ENCODE measurements at regions not wholly inside any gene's neighbourhood (a gene's known extent, or its start where the extent isn't known, plus 50 kb on each side); places are given as distances from the start of the nearest gene placed in this dataset.

DNA sequence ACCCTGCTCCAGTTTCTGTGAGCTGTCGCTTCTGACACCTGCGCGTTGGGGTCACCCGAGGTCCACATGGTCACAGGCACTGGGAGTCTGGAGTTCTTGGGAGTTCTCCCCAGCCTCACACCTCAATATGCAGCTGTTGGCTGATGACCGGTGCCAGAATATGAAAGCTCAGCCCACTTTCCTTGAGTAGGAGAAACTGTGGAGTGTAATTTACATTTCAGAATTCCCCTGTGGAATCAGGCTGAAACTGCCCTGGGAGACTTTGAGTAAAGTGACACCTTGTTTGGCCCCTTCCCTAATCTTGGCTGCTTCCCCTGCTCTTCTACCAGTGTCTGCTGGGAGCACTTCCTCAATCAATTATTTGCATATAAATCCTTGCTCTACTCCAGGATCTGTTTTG, 255.9 kb downstream of the NFKBIZ start:
- Histone ChIP-seq H3K4me3 (no peak overlapping the region), H3K27ac (no peak overlapping the region), H3K4me1 (replicated peaks in 1 of 2) (no peaks in the 10 kb centered on the region)
- WGBS, 10 experiments, result 80 to 100% (median 94%) methylated on average over 2 to 5 of the region's 5 CpGs; no CpG with 5 or more reads in 4 of the 10 experiments
- no peak for ATAC-seq (replicated peaks in 6 of 8)
- in situ Hi-C loops (cut with MboI; ENCODE audit: low pct_unique_long_range_greater_than_20kb in 2 of 9, low sequenced_read_pairs in 9 of 9, unreplicated experiment in 9 of 9), result no loop called here

DNA sequence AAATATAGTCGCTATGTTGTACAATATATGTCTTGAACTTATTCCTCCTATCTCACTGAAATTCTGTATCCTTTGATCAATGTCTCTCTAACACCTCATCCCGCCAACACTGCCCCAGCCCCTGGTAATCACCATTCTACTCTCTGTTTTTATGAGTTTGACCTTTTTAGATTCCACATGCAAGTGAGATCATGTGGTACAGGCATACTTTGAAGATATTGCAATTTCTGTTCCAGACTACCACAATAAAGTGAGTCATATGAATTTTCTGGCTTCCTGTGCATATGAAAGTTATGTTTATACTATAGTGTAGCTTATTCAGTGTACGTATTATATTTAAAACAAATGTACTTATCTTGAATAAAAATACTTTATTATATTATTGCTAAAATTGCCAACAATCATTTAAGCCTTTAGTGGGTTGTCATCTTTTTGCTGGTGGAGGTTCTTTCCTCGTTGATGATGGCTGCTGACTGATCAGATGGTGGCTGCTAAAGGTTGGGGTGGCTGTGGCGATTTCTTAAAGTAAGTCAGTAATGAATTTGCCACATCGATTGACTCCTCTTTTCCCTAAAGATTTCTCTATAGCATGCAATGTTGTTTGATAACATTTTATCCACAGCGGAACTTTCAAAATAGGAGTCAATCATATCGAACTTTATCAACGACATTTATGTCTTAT, 257.2 kb downstream of the NFKBIZ start:
- Histone ChIP-seq H3K4me1 (replicated peaks in 1 of 2) (no peaks in the 10 kb centered on the region), H3K4me3 (no peak overlapping the region), H3K27ac (no peak overlapping the region)
- WGBS, 10 experiments, result 57 to 90% (median 81%) methylated on average over 3 to 9 of the region's 9 CpGs
- in situ Hi-C loops (cut with MboI; ENCODE audit: low pct_unique_long_range_greater_than_20kb in 2 of 9, low sequenced_read_pairs in 9 of 9, unreplicated experiment in 9 of 9), result no loop called here
- ATAC-seq (replicated peaks in 6 of 8), result peak in 1 of 8 experiments; percentile 29

DNA sequence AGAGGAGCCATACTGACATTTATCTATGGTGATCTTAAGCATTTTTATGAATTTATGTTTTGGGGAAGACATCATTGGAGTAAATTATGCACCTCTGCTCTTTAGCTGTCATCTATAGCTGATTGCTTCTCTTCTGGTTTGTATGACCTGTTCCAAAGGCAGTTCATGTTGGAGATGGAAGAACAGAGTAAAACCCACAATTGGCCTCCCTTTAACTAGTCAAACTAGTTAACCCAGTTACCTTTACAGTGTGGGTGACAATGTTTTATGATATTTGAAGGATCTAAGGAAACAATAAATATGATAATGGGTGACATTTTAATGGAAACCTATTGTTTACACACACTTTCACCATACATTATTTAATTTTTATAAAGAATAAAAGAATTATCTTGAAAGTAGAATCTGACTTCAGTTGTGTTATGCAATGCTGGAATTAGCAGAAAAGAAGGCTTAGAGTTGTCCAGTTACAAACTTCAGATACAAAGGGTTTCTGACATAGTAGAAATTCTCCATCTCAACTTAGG, 263.5 kb downstream of the NFKBIZ start:
- Histone ChIP-seq H3K27ac (no peak overlapping the region), H3K4me3 (no peak overlapping the region), H3K4me1 (replicated peaks in 1 of 2) (no peaks in the 10 kb centered on the region)
- in situ Hi-C loops (cut with MboI; ENCODE audit: low pct_unique_long_range_greater_than_20kb in 2 of 9, low sequenced_read_pairs in 9 of 9, unreplicated experiment in 9 of 9), result no loop called here
- ATAC-seq (replicated peaks in 6 of 8), result no peak

DNA sequence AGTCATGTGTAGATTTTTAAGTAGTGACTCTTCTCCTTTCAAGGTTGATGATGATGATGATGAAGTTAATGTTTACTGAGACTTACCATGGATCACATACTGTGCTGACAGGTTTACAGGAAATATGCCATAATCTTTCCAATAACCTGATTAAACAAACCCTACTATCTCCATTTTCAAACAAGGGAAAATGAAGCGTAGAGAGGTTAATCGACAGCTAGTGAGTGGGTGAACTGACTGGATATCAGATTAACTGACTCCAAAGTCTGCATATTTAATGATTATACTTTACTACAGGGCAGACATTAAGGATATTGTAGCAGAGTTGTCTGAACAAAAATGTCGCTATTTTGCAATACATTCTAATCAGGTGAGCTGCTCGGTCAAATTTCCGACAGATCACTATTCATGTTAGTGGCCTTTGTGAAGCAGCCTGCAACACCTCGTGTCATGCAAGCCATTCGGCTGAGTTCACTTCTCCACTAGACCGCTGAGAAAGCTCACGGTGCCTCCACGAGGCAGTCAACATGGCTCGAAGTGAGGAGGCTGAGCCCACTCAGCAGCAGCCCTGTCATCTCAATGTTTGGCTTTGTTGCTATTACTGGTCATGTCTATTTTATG, 264.2 kb downstream of the NFKBIZ start:
- H3K4me3 ChIP-seq, result no peak overlapping the region
- 72 to 100% (median 90%) methylated on average over 2 to 11 of the region's 11 CpGs; no CpG with 5 or more reads in 1 of the 10 experiments for WGBS, 10 experiments
- H3K4me1 ChIP-seq (replicated peaks in 1 of 2), result no peaks in the 10 kb centered on the region
- H3K27ac ChIP-seq, result no peak overlapping the region
- in situ Hi-C loops (cut with MboI; ENCODE audit: low pct_unique_long_range_greater_than_20kb in 2 of 9, low sequenced_read_pairs in 9 of 9, unreplicated experiment in 9 of 9), result no loop called here
- no peak for ATAC-seq (replicated peaks in 6 of 8)

DNA sequence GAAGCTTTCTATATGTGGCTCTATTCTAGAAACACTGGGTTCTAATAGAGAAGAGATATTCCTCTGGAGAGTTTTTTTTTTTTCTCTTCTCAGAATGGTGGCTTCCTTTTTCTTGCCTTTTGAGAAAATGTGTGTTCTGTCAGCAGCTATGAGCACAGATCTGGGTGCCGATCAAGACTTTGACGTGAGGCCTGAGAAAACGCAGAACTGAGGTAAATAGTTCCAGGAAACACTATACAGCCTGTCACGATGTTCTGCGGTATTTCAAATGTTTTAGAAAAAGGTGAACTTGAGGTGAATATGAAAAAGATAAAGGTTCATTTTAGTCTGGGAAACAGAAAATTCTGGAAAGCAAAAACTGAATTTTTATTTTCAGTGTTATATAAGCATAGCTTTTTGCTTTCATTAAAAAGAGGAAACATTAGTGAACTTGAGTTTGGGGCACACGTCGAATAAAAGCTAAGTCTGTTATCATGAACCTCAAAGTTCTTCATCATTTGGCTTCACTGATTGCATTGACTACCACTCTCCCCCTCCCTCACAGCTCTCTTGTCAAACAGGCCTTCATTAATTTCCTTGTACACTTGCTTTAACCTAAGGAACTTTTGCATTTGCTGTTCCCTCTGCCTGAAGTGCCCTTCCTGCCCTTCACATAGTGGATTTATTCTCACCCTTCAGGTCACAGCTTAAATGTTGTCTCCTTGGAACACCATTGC, 265.1 kb downstream of the NFKBIZ start:
- Histone ChIP-seq H3K4me3 (no peak overlapping the region), H3K27ac (no peak overlapping the region), H3K4me1 (replicated peaks in 1 of 2) (no peaks in the 10 kb centered on the region)
- in situ Hi-C loops (cut with MboI; ENCODE audit: low pct_unique_long_range_greater_than_20kb in 2 of 9, low sequenced_read_pairs in 9 of 9, unreplicated experiment in 9 of 9), result no loop called here
- 45 to 100% (median 91%) methylated on average over 3 to 7 of the region's 7 CpGs; no CpG with 5 or more reads in 1 of the 10 experiments for WGBS, 10 experiments
- ATAC-seq (replicated peaks in 6 of 8), result no peak

DNA sequence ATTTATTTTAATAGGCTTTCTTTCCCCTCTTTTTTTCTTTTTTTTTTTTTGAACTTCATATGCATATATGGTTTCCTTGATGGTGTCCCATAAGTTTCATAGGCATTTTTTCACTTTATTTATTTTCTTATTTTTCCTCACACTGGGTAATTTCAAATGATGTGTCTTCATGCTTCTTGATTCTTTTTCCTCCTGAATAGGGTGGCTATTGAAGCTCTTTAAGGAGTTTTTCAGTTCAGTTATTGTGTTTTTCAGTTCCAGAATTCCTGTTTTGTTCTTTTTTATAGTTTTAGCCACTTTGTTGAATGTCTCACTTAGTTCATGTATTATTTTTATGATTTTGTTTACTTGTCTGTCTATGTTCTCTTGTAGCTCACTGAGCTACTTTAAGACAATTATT, 273.2 kb downstream of the NFKBIZ start:
- no peak overlapping the region for H3K27ac ChIP-seq
- H3K4me3 ChIP-seq, result no peak overlapping the region
- no peak for ATAC-seq (replicated peaks in 6 of 8)
- in situ Hi-C loops (cut with MboI; ENCODE audit: low pct_unique_long_range_greater_than_20kb in 2 of 9, low sequenced_read_pairs in 9 of 9, unreplicated experiment in 9 of 9), result no loop called here
- H3K4me1 ChIP-seq (replicated peaks in 1 of 2), result no peaks in the 10 kb centered on the region

DNA sequence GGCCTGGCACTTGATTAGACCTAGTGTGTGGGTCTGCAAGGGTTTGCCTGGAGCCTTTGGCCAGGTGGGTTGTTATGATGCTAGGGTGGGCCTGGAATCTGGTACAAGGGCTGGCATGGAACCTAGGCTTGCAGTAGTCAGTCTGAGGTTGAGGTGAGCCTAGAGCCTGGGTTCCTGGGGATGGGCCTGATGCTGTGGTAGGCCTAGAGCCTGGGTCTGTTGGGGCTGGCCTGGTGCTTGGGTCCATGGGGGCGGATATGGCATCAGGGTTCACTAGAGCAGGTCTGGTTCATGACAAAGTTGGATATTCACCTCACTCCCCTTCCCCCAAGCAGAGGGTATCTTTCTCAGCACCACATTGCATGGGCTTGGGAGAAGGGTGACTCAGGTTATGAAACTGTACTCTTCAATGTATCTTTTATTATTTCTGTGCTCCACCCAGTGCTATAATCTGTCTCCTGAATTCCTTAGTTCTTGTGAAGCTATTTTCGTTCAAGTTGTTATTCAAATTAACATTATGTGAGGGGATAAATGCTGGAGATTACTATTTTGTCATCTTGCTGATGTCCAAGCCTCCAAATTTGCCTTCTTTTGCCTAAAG, 274.4 kb downstream of the NFKBIZ start:
- Histone ChIP-seq H3K27ac (no peak overlapping the region), H3K4me1 (replicated peaks in 1 of 2) (no peaks in the 10 kb centered on the region), H3K4me3 (no peak overlapping the region)
- WGBS, 10 experiments, result 14 to 90% (median 50%) methylated on average over 1 to 2 of the region's 2 CpGs; no CpG with 5 or more reads in 2 of the 10 experiments
- in situ Hi-C loops (cut with MboI; ENCODE audit: low pct_unique_long_range_greater_than_20kb in 2 of 9, low sequenced_read_pairs in 9 of 9, unreplicated experiment in 9 of 9), result no loop called here
- peak in 2 of 8 experiments; percentile 71 to 91 for ATAC-seq (replicated peaks in 6 of 8)

DNA sequence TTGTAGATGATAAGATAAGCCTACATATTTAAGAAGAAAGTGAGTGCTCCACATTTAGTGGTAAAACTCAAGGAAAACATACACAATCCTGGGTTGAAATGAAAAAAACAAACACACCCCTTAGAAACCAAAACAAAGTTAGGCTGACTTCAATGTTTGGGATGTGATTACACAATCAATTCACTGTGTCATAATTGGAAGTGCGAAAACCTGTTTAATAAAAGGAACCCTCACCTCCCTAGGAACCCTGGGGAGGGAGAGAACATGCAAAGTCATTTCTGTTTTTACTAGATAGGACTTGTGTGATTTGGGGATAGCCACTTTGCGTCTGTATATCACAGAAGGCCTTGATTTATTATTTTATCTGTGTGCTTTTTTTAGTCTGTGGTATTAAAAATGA, 275.0 kb downstream of the NFKBIZ start:
- H3K4me1 ChIP-seq (replicated peaks in 1 of 2), result no peaks in the 10 kb centered on the region
- 65 to 100% (median 86%) methylated on average over 1 to 2 of the region's 2 CpGs; no CpG with 5 or more reads in 2 of the 10 experiments for WGBS, 10 experiments
- ATAC-seq (replicated peaks in 6 of 8), result peak in 2 of 8 experiments; percentile 68 to 90
- H3K4me3 ChIP-seq, result no peak overlapping the region
- in situ Hi-C loops (cut with MboI; ENCODE audit: low pct_unique_long_range_greater_than_20kb in 2 of 9, low sequenced_read_pairs in 9 of 9, unreplicated experiment in 9 of 9), result no loop called here
- no peak overlapping the region for H3K27ac ChIP-seq

DNA sequence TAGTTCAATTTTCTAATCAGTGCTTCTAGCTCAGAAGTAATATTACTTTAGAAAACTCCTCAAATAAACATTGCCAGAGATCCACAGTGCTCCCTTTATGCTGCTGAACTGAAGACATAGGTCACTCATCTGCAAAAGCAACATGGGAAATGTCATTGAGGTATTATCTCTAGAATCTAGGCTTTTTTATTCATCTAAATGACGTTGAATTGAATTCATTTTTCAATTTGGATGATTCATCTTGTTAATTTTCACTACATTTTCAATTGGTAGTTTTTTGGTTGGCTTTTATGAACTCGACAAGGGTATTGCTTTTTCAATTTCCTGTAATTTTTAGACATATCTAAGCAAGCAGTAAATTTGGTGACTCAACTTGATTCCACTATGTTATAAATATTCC, 275.4 kb downstream of the NFKBIZ start:
- ATAC-seq (replicated peaks in 6 of 8), result no peak
- 14 to 85% (median 48%) methylated on average over 1 to 2 of the region's 2 CpGs for WGBS, 10 experiments
- no peak overlapping the region for H3K27ac ChIP-seq
- H3K4me3 ChIP-seq, result no peak overlapping the region
- in situ Hi-C loops (cut with MboI; ENCODE audit: low pct_unique_long_range_greater_than_20kb in 2 of 9, low sequenced_read_pairs in 9 of 9, unreplicated experiment in 9 of 9), result no loop called here
- no peaks in the 10 kb centered on the region for H3K4me1 ChIP-seq (replicated peaks in 1 of 2)

DNA sequence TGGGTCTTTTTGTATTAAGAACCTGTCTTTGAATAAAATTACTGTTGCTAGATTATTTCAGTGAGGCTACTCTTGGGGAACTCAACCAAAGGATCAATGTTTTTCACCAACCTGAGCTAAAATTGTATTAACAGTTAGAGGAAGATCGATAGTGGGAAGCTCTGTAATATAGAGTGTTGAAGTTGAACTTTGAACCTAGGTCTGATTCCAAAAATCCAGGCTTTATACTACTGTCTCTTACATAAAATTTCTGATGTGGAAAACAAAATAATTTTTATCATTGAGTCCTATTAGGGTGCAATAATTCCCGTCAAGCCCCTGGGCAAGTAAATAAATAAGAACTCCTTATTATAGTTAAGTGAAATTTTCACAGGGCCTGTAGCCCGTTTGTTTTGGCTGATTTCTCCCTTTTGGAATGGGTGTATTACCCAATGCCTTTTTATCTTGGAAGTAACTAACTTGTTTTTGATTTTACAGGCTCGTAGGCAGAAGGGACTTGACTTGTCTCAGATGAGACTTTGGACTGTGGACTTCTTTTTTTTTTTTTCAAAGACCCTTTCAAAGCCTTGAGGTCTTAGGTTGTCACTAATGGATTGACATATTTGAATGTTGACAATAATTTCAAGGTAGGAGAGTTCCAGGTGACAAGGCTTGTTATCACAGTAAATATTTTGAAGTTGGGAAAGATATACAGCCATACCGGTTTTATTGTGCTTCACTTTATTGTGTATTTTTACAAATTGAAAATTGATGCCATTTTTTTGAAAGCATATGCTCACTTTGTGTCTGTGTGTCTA, 276.1 kb downstream of the NFKBIZ start:
- WGBS, 10 experiments, result 67 to 90% (median 73%) methylated on average over 3 to 5 of the region's 5 CpGs
- no peak overlapping the region for H3K4me3 ChIP-seq
- in situ Hi-C loops (cut with MboI; ENCODE audit: low pct_unique_long_range_greater_than_20kb in 2 of 9, low sequenced_read_pairs in 9 of 9, unreplicated experiment in 9 of 9), result no loop called here
- H3K27ac ChIP-seq, result no peak overlapping the region
- no peak for ATAC-seq (replicated peaks in 6 of 8)
- no peaks in the 10 kb centered on the region for H3K4me1 ChIP-seq (replicated peaks in 1 of 2)

DNA sequence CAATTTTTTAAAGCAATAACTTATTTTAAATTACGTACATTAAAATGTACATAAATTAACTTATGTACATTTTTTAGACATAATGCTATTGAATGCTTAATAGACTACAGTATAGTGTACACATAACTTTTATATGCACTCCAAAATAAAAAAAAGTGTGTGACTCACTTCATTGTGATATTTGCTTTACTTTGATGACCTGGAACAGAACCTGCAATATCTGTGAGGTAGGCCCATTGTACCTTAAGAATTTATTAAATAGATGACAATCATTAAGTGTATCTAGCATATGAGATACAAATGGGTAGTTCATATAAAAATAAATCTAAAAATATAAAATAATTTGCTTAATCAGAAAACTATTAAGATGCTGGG, 276.7 kb downstream of the NFKBIZ start:
- 0 to 100% (median 83%) methylated on average over 1 of the region's 1 CpG; no CpG with 5 or more reads in 1 of the 10 experiments for WGBS, 10 experiments
- in situ Hi-C loops (cut with MboI; ENCODE audit: low pct_unique_long_range_greater_than_20kb in 2 of 9, low sequenced_read_pairs in 9 of 9, unreplicated experiment in 9 of 9), result no loop called here
- Histone ChIP-seq H3K27ac (no peak overlapping the region), H3K4me3 (no peak overlapping the region), H3K4me1 (replicated peaks in 1 of 2) (no peaks in the 10 kb centered on the region)
- peak in 1 of 8 experiments; percentile 25 for ATAC-seq (replicated peaks in 6 of 8)

DNA sequence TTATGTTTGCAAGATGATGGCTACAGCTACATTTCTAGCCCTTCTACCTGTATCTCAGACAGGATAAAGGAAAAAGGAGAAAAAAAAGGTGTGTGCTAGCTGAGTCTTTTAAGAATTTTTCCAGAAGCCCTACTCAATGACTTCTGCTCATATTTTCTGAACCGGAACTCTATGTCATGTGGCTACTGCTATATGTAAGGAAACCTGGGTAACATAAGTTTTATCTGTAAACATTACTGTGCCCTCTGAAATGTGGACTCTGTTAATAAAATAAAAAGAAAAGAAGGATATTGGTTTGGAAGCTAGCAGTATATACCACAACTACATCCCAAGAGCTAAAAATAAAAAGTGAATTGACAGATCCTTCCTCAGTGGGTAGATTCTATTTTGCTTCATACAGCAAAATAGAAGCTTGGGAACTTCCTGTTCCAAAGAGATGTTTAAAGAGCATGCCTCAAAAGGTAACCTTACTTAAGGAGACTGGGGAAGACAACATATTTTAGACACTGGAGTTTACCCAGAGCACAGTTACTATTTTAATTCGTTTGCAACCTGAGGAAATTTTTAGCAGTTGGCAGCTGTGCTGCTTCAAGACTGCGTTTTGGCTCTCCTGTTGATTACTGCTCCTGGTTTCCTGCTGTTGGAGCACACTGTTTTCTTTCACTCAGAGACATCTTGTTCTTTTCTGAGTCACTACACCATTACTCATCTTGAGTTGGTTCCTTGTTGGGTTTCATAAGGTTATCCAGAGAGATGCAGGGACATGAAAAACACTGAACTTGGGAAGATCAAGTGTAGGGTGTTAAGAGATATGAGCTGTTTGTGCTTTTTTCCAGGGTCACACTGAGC, 280.7 kb downstream of the NFKBIZ start:
- in situ Hi-C loops (cut with MboI; ENCODE audit: low pct_unique_long_range_greater_than_20kb in 2 of 9, low sequenced_read_pairs in 9 of 9, unreplicated experiment in 9 of 9), result no loop called here
- ATAC-seq (replicated peaks in 6 of 8), result no peak
- Histone ChIP-seq H3K4me3 (no peak overlapping the region), H3K27ac (no peak overlapping the region), H3K4me1 (replicated peaks in 1 of 2) (no peaks in the 10 kb centered on the region)
- 0 to 100% (median 51%) methylated on average over 1 to 3 of the region's 3 CpGs for WGBS, 10 experiments

All from motor neuron (in vitro differentiated cells).